Activated CD4-positive, alpha-beta T cell treated with anti-CD3 and anti-CD28 coated beads, Interleukin-2, amount 50 U/mL, for 48 hours (primary cell): ENCODE measurements at regions not wholly inside any gene's neighbourhood (a gene's known extent, or its start where the extent isn't known, plus 50 kb on each side); places are given as distances from the start of the nearest gene placed in this dataset.

Experiments
- DNase-seq, 2 experiments: peaks; one replicate each; pipeline ENCODE4 v3.0.0-alpha.2; 2020

- DNase-seq, result peak; percentile 50 to 58
These were observed 121.9 kb upstream of the GSE1 start for GRCh38 chr16:85491058-85491771.

GRCh38 chr16:85491798-85492294 lies 121.3 kb upstream of the GSE1 start:
- DNase-seq, result no peak

- no peak for DNase-seq
These were observed 120.7 kb upstream of the GSE1 start for GRCh38 chr16:85492295-85492864.

DNA sequence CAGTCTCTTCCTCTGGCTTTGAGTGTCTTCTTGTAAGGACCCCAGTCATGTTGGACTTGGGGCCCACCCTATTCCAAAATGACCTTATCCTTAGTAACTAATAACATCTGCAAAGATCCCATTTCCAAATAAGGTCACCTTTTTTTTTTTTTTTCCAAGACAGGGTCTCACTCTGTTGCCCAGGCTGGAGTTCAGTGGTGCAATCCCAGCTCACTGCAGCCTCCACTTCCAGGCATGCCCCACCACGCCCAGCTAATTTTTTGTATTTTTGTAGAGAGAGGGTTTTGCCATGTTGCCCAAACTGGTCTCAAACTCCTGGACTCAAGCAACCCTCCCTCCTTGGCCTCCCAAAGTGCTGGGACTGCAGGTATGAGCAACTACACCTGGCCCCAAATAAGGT lies 118.8 kb upstream of the GSE1 start:
- no peak for DNase-seq

DNA sequence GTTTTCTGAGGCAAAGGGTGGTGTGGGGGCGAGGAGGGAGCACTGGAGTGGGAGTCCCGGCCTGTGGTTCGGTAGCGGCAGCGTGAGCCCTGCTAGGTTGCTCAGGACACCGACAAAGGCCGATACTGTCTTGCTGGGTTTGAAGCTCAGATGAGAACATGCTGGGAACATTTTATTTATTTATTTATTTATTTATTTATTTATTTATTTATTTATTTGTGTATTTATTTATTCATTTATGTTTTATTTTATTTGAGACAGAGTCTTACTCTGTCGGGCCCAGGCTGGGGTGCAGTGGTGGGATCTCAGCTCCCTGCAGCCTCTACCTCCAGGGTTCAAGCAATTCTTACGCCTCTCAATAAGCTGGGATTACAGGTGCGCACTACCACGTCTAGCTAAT lies 117.9 kb upstream of the GSE1 start:
- no peak for DNase-seq

GRCh38 chr16:85495823-85496538 lies 117.1 kb upstream of the GSE1 start:
- no peak for DNase-seq

- DNase-seq, result no peak
These were observed 115.4 kb upstream of the GSE1 start for GRCh38 chr16:85497622-85498314.

GRCh38 chr16:85498607-85499006 lies 114.5 kb upstream of the GSE1 start:
- DNase-seq, result no peak

- no peak for DNase-seq
These were observed 112.9 kb upstream of the GSE1 start for GRCh38 chr16:85500220-85500619.

GRCh38 chr16:85501900-85502299 lies 111.2 kb upstream of the GSE1 start:
- DNase-seq, result no peak

DNA sequence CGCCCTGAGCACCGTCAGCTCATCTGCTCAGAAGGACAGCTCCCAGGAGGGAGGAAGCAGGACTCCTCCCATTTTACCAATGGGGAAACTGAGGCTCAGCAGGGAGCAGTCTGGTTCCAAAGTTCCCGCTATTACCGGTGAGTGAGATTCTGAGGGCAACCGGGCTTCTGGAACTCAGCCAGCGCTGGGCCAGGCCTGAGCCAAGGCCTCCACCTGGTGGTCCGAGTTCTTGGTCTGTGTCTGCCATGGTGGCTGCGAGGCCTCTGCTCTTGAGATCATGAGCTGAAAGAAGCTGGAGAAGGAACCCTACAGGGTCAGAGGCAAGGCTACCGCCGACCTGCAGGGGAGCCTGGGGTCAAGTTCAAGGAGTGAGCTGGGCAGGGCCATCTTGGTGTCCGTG lies 110.8 kb upstream of the GSE1 start:
- no peak for DNase-seq

DNA sequence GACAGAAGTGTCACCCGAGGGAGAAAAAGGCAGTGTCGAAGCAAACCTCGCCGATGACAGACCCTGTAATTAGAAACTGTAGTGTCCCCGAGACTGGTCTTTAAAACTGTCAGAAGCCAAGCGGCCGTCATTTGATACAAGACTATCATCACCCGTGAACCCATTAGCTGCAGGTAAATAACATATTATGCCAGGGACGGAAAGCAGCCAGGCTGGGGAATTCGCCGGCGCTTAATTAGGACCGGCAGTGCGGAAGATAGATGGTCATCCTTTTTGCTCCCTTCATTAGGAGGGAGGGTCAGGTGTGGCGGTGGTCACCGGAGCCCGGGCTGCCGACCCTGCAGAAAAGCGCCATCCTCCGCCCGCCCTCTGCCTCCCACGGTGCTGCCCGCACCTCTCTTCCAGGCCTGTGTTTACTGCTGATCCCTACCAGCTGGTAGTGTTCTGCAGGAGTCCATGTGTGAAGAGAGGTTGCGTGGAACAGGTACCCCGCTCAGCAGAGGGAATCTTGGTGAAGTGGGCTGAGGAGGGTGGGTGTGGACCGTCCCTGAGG lies 109.4 kb upstream of the GSE1 start:
- no peak for DNase-seq

- no peak for DNase-seq
These were observed 108.9 kb upstream of the GSE1 start for GRCh38 chr16:85504242-85504641.

GRCh38 chr16:85505794-85506634 lies 107.1 kb upstream of the GSE1 start:
- DNase-seq, result no peak

DNA sequence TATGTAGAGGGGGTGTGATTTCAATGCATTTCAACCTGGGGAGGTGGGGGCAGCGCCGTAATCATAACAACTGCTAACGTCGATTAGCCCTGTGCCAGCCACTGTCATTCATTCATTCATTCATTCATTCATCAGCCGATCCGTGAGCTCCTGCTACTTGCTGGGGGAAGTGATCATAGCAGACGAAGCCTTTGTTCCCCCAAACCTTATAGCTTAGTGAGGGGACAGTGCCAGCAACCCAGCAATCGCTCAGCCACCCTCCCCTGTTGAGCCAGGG lies 106.5 kb upstream of the GSE1 start:
- DNase-seq, result no peak

- DNase-seq, result no peak
These were observed 105.8 kb upstream of the GSE1 start for GRCh38 chr16:85507342-85507741.

DNA sequence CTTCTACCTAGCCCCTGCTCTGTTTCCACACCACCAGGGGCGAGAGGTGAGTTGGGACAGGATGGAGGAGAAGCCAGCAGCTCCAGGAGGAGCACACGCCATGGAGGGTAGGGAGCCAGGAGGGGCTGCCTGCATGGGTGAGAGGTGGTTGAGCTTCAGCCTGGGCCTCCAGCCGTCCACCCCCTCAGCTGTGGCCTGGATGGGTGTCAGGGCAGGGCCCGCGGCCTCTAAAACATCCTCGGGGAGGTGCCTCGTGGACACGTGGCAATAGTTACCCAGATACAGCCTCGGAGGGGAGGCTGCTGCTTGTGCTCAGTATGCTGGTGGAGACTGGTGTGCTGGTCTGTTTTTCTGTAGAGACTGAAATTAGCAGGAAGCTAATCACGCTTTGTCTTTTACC lies 104.7 kb upstream of the GSE1 start:
- no peak for DNase-seq

GRCh38 chr16:85508993-85509392 lies 104.1 kb upstream of the GSE1 start:
- DNase-seq, result no peak

DNA sequence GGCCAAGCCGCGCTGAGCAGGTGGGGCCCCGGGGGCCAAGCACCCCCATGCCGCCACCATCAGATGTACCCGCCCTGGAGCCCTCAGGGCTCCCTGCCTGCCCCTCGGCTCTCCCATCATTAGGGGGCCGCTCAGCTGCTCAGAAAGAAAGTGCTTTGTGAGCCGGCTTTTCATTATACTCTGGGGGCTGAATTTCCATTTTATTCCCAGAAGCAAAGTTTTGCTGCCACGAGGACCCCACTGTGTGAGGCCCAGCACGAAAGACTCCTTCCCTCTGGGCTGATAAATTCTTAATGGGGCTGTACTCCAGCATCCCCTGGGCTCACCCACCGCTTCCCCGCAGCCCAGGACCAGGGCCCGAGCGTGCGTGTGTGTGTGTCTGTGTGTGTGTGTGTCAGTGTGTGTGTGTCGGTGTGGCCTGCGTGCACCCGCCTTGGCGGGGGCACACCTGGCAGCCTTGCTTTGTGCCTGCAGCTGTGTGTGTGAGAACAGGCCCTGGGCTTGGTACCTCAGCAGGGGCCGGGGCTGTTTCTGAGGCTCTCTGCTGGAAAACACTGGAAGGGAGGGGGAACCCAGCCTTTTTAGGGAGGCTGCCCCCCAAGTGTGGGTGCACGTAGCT lies 103.0 kb upstream of the GSE1 start:
- no peak for DNase-seq

DNA sequence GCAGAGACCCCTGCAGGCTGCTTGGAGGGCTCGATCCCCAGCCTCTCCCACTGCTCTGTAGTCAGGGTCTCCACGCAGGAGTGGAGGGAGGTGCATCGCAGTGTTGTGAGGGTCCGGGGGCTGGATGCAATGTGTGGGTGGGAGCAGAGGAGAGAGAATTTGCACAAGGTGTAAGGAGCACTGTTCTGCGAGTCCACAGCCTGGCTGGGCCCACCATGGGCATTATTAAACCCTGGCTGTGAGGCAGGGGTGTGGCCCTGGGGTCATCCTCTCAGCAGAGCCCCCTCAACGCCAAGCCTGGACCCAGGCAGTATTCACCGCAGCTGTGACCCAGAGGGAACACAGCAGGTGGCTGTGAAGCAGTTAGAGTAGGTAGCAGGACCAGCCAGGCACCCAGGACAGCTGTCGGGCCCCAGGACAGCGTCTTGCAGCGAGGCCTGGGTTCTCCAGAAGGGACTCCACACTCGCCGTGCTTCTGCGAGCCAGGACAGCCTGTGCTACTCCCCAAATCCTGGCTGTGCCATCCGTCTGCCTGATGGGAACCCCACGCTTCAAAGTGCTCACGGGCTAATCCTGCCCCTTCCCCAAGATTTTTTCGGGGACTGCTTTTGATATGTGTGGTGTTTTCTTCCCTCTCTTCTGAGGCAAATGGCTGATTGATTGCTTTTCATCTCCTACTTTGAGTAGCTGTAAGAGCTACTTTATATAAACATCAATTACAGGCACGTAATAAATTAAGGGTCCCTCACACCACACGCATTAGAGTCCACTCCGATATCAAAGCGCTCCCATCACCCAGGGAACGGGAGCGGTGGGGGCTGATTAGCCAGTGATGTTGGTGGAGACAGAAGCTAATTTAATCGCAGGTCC lies 100.9 kb upstream of the GSE1 start:
- DNase-seq, result no peak

DNA sequence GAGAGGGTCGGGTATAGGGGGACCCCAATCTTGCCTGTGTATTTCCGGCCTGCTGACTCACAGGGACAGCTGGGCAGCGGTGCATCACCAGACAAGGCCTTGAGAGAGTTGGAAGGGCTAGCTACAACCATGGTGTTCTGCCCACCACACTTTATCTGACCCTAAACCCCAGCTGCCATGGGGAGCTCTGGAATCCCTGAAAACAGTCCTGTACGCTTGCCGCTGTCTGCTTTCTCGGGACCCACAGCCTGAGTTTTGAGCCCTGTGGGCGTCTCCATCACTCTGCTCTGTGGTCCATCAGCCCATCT lies 100.4 kb upstream of the GSE1 start:
- no peak for DNase-seq
